OCI-LY3 (cell line): ENCODE measurements at regions not wholly inside any gene's neighbourhood (a gene's known extent, or its start where the extent isn't known, plus 50 kb on each side); places are given as distances from the start of the nearest gene placed in this dataset.

ENCODE experiments used
- H2AFZ ChIP-seq: fragments of 200-600, 300-600 bp; shearing (Covaris generic); 2 replicates; pipeline ENCODE4 v1.6.0; 2014; ENCODE audit warnings: antibody characterized with exemption, low read depth, low read length
- H3K27ac ChIP-seq: fragments of 200-600, 300-600 bp; sonication (generic); 2 replicates; pipeline ENCODE4 v1.5.1; 2014; ENCODE audit warnings: mild to moderate bottlenecking, low read length, moderate library complexity, mixed read lengths
- H3K27me3 ChIP-seq: fragments of 200-600, 300-600 bp; sonication (generic); 2 replicates; pipeline ENCODE4 v1.6.1; 2014; ENCODE audit warnings: low read depth, low read length, mixed read lengths
- H3K36me3 ChIP-seq: fragments of 200-600, 300-600 bp; sonication (generic); replicated peaks from 2 replicates; pipeline ENCODE3; 2014; ENCODE audit warnings: low read depth, low read length, mixed read lengths
- H3K4me1 ChIP-seq: fragments of 300-600, 200-600 bp; sonication (generic); 2 replicates; pipeline ENCODE4 v1.6.1; 2014; ENCODE audit warnings: low read length, mixed read lengths
- H3K4me2 ChIP-seq: fragments of 200-600, 300-600 bp; sonication (generic); 2 replicates; pipeline ENCODE4 v1.6.1; 2014; ENCODE audit warnings: low read length, mixed read lengths
- H3K4me3 ChIP-seq: fragments of 300-600, 200-600 bp; sonication (generic); 2 replicates; pipeline ENCODE4 v1.5.1; 2014; ENCODE audit warnings: antibody characterized with exemption, mild to moderate bottlenecking, low read length, moderate library complexity
- H3K79me2 ChIP-seq: fragments of 300-600, 200-600 bp; shearing (Covaris generic); 2 replicates; pipeline ENCODE4 v1.6.1; 2014; ENCODE audit warnings: mild to moderate bottlenecking, low read length, mixed read lengths
- H3K9ac ChIP-seq: fragments of 300-600, 200-600 bp; shearing (Covaris generic); 2 replicates; pipeline ENCODE4 v1.6.0; 2014; ENCODE audit warnings: mild to moderate bottlenecking, low read length, moderate library complexity
- H3K9me3 ChIP-seq: fragments of 200-600, 300-600 bp; shearing (Covaris generic); 2 replicates; pipeline ENCODE4 v1.6.1; 2014; ENCODE audit warnings: low read length, mixed read lengths; ENCODE audit not compliant: insufficient read depth
- H4K20me1 ChIP-seq: fragments of 200-600, 300-600 bp; sonication (generic); 2 replicates; pipeline ENCODE4 v1.6.1; 2016; ENCODE audit warnings: low read length, mixed read lengths; ENCODE audit not compliant: insufficient read depth
- CTCF ChIP-seq: fragments of 200-600, 300-600 bp; sonication (generic); IDR thresholded peaks from 2 replicates; pipeline ENCODE4 v1.5.1; 2014; ENCODE audit warnings: antibody characterized with exemption, low read length, low read depth
- EZH2phosphoT487 ChIP-seq: fragments of 200-600 bp; shearing (Covaris generic); IDR thresholded peaks from 2 replicates; pipeline ENCODE4 v1.6.1; 2018; ENCODE audit warnings: antibody characterized with exemption, mixed run types, low read depth

GRCh38 chr14:43362586-43362985 is 1144.5 kb downstream of the FSCB start:
- Histone ChIP-seq H3K9me3 (no peaks in the 10 kb centered on the region), H3K4me3 (no peak overlapping the region), H3K27ac (no peak overlapping the region), H3K27me3 (no peaks in the 10 kb centered on the region), H4K20me1 (no peaks in the 10 kb centered on the region), H3K4me2 (no peak overlapping the region), H2AFZ (no peak overlapping the region), H3K36me3 (no peaks in the 10 kb centered on the region), H3K4me1 (no peaks in the 10 kb centered on the region), H3K9ac (no peak overlapping the region), H3K79me2 (no peaks in the 10 kb centered on the region)
- TF ChIP-seq EZH2phosphoT487 = no peak
- TF ChIP-seq CTCF = no peak

GRCh38 chr14:43361751-43362150 is 1145.3 kb downstream of the FSCB start:
- Histone ChIP-seq H3K4me2 (no peak overlapping the region), H3K9ac (no peak overlapping the region), H3K4me3 (no peak overlapping the region), H3K4me1 (no peaks in the 10 kb centered on the region), H3K9me3 (no peaks in the 10 kb centered on the region), H3K27me3 (no peaks in the 10 kb centered on the region), H3K79me2 (no peaks in the 10 kb centered on the region), H3K36me3 (no peaks in the 10 kb centered on the region), H4K20me1 (no peaks in the 10 kb centered on the region), H2AFZ (no peak overlapping the region), H3K27ac (no peak overlapping the region)
- TF ChIP-seq EZH2phosphoT487 (no peak), CTCF (no peak)

DNA sequence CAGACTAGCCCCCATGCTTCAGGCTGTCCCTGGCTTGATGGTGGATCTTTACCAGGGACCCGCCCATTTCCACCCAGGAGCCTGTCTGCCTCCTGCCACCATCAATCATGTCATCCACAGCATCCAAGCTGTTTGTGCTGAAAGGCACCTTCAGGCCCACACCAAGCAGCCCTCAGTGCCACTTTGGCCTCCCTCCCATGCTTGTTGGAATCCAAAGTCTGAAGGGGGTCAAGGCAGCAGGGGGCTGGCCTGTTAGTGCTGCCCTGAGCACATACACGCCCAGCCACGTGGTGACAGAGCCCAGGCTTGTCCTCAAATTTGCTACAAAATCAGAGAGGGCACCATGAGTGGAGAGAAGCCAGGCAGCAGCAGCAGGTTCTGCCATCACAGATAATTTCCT is 1146.8 kb downstream of the FSCB start:
- H3K27me3 ChIP-seq = no peaks in the 10 kb centered on the region
- no peaks in the 10 kb centered on the region for H4K20me1 ChIP-seq
- no peak overlapping the region for H3K4me2 ChIP-seq
- H3K4me3 ChIP-seq = no peak overlapping the region
- no peaks in the 10 kb centered on the region for H3K36me3 ChIP-seq
- no peak overlapping the region for H2AFZ ChIP-seq
- no peaks in the 10 kb centered on the region for H3K9me3 ChIP-seq
- H3K27ac ChIP-seq = no peak overlapping the region
- TF ChIP-seq EZH2phosphoT487 = no peak
- no peak for TF ChIP-seq CTCF
- H3K4me1 ChIP-seq = no peaks in the 10 kb centered on the region
- no peaks in the 10 kb centered on the region for H3K79me2 ChIP-seq
- H3K9ac ChIP-seq = no peak overlapping the region

DNA sequence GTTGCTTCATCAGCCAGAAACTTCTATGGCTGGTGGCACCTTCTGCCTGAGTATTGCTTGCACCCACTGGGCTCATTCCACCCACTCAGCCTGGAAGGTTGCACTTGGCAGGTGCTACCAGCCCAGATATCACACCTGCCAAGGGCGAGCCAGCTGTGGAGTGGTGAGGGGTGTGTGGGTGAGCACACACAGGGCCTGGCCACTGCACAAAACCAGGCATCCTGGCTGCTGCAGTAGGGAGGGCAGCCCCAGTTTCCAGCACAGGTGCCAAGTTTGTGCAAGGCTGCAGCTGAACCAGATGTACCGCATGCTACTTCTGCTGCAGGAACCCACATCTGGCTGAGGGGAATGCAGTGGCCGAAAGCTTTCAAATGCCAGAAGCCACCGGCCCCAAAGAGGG is 1147.8 kb downstream of the FSCB start:
- H2AFZ ChIP-seq = no peak overlapping the region
- no peaks in the 10 kb centered on the region for H3K79me2 ChIP-seq
- TF ChIP-seq CTCF (no peak), EZH2phosphoT487 (no peak)
- H3K9me3 ChIP-seq = no peaks in the 10 kb centered on the region
- H3K9ac ChIP-seq = no peak overlapping the region
- no peak overlapping the region for H3K4me2 ChIP-seq
- no peak overlapping the region for H3K27ac ChIP-seq
- no peaks in the 10 kb centered on the region for H3K27me3 ChIP-seq
- no peaks in the 10 kb centered on the region for H3K4me1 ChIP-seq
- no peaks in the 10 kb centered on the region for H4K20me1 ChIP-seq
- H3K36me3 ChIP-seq = no peaks in the 10 kb centered on the region
- H3K4me3 ChIP-seq = no peak overlapping the region
